ENCODE measurements at regions not wholly inside any gene's neighbourhood (a gene's known extent, or its start where the extent isn't known, plus 50 kb on each side); places are given as distances from the start of the nearest gene placed in this dataset.

DNA sequence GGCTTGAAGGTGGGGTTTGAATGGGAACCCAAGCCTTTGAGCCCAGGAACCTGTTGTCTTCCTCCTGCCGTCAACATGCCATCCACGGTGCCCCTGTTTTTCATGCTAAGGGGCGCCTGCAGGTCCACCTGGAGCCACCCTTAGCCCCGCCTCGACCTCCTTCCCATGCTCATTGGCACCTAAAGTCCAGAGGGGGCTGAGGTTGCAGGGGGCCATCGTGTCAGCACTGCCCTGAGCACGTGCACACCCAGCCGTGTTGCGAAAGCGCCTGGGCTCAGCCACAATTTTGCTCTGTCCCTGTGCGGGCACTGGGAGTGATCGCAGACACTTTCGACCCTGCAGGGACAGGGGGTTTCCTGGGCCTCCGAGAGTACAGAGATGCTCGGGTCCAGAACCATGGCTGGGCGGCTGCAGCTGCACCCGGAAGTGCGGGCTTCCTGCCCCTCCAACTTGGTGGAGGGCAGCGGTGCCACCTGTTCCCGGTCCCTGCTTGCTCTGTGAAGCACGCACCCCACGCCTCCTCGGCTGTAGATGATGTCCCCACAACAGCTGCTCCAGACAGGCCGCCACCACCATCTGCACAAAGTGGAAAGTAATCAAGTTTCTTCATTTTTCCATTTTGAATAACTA lies 454.7 kb downstream of the CDH8 start:
- ATAC-seq: no peak
- POLR2A ChIA-PET: no interaction called here

More for the DNA sequence above, 454.7 kb downstream of the CDH8 start:
- Histone ChIP-seq H3K9me1 (ENCODE audit: control insufficient read depth, insufficient read depth, low read length) (no peaks in the 10 kb centered on the region), H3K4me2 (ENCODE audit: insufficient read depth, low read length) (no peak overlapping the region), H3K27me3 (ENCODE audit: control insufficient read depth in 2 of 2, insufficient read depth in 2 of 2, low read length in 2 of 2) (no peaks in the 10 kb centered on the region), H3K4me3 (no peak overlapping the region), H3K9ac (ENCODE audit: insufficient read depth in 1 of 2, low read depth in 2 of 2, low read length in 2 of 2) (no peak overlapping the region), H3K9me3 (replicated peaks; ENCODE audit: control insufficient read depth, insufficient read depth, low read depth, low read length) (no peaks in the 10 kb centered on the region), H3K4me1 (replicated peaks in 1 of 2; ENCODE audit: control insufficient read depth in 2 of 2, insufficient read depth in 2 of 2, low read length in 2 of 2) (no peaks in the 10 kb centered on the region), H3K36me3 (ENCODE audit: control insufficient read depth, insufficient read depth, low read length) (no peaks in the 10 kb centered on the region), H3K27ac (ENCODE audit: extremely low read depth, low read depth, low read length) (no peak overlapping the region), H3K79me2 (ENCODE audit: control insufficient read depth, insufficient read depth, low read length) (no peaks in the 10 kb centered on the region), H4K20me1 (replicated peaks; ENCODE audit: control insufficient read depth, insufficient read depth, low read length) (no peaks in the 10 kb centered on the region), H2AFZ (ENCODE audit: low read depth, low read length) (no peak overlapping the region)
- CTCF ChIA-PET (ENCODE audit: low intra/inter-chr PET ratio): no interaction called here
- intact Hi-C loops (cut with micrococcal nuclease): no loop called here
- FAIRE-seq: no peak
- DNase-seq (ENCODE audit: extremely low read depth in 1 of 4, low spot score in 3 of 4): no peak
- no TSS peak for BruUV-seq (replicated peaks)
- TF ChIP-seq ZNF121 (CRISPR knock-in tag; conservative IDR thresholded peaks at IDR 0.05): no peak
- no peak for TF ChIP-seq CCAR2 (IDR thresholded peaks at IDR 0.05; ENCODE audit: low read depth, low read length)
- no peak for TF ChIP-seq KAT2B (IDR thresholded peaks at IDR 0.05; ENCODE audit: low read depth, low read length)
- no peak for TF ChIP-seq NFE2 (IDR thresholded peaks at IDR 0.05; ENCODE audit: low read depth)
- TF ChIP-seq CHAMP1 (IDR thresholded peaks at IDR 0.05): no peak
- no peak for TF ChIP-seq COPS2 (conservative IDR thresholded peaks at IDR 0.05)
- no peak for TF ChIP-seq MECOM (CRISPR knock-in tag; IDR thresholded peaks at IDR 0.05)
- no peak for TF ChIP-seq XRCC4 (IDR thresholded peaks at IDR 0.05; ENCODE audit: extremely low read depth, insufficient read depth, insufficient read length)
- TF ChIP-seq TBP (optimal IDR thresholded peaks at IDR 0.05; ENCODE audit: low read depth, low read length): no peak
- TF ChIP-seq SIX5 (IDR thresholded peaks at IDR 0.05; ENCODE audit: borderline replicate concordance in 1 of 2, insufficient read depth in 1 of 2, low read depth in 1 of 2, low read length in 2 of 2): no peak
- in situ Hi-C loops (cut with MboI): no loop called here
- WGBS (ENCODE audit: insufficient coverage, low coverage, missing lambda C conversion rate): 3% methylated on average over 16 of the region's 24 CpGs
